Stomach (tissue), 8 donors: ENCODE measurements at regions not wholly inside any gene's neighbourhood (a gene's known extent, or its start where the extent isn't known, plus 50 kb on each side); places are given as distances from the start of the nearest gene placed in this dataset.

ENCODE experiments used
- DNase-seq, 2 donors: peaks; one replicate each; pipeline versions ENCODE4 v3.0.0 to v3.0.0-alpha.2; 2013 to 2019
- H3K27ac ChIP-seq, 5 donors: fragments of 200-600 bp in 4 of 5; sonication (generic) in 4 of 5; one replicate each; pipeline ENCODE4 v1.5.1; 2013 to 2019; ENCODE audit warnings: mild to moderate bottlenecking in 1 of 5, moderate library complexity in 1 of 5
- H3K27me3 ChIP-seq, 3 donors: fragments of 200-600 bp; sonication (generic); one replicate each; pipeline ENCODE4 v1.5.1; 2017 to 2019; ENCODE audit warnings: mixed run types in 1 of 3
- H3K36me3 ChIP-seq, 4 donors: fragments of 200-600 bp; sonication (generic); 1 replicate in 3 of 4; 2 replicates in 1 of 4; pipeline ENCODE4 v1.5.1; 2016 to 2019
- H3K4me1 ChIP-seq, 4 donors: fragments of 200-600 bp; sonication (generic); one replicate each; pipeline ENCODE4 v1.5.1; 2016 to 2019
- H3K4me3 ChIP-seq, 4 donors: fragments of 200-600 bp; sonication (generic) in 3 of 4; one replicate each; pipeline ENCODE4 v1.5.1; 2016 to 2019; ENCODE audit warnings: mild to moderate bottlenecking in 1 of 4
- H3K9me3 ChIP-seq, 4 donors: fragments of 200-600 bp; sonication (generic); one replicate each; pipeline ENCODE4 v1.5.1; 2016 to 2019
- EP300 ChIP-seq: sonication (generic); formaldehyde crosslinking; IDR thresholded peaks from one replicate; pipeline ENCODE4 v1.6.1; 2017; ENCODE audit warnings: antibody characterized with exemption
- POLR2A ChIP-seq, 4 donors: fragments of 450-650 bp; IDR thresholded peaks; one replicate each; pipeline ENCODE4 v1.6.1; 2016; ENCODE audit warnings: antibody characterized with exemption in 4 of 4, control low read depth in 2 of 4, mild to moderate bottlenecking in 1 of 4, moderate library complexity in 1 of 4
- POLR2AphosphoS5 ChIP-seq, 3 donors: sonication (generic); formaldehyde crosslinking; IDR thresholded peaks; one replicate each; pipeline ENCODE4 v1.6.1; 2016; ENCODE audit warnings: antibody characterized with exemption in 3 of 3
- WGBS, 5 donors: extraction: QIAGEN DNeasy Blood & Tissue Kit in 3 of 5; methylation state at CpG; one replicate each; pipeline versions ENCODE4 v1.1.5 to v1.1.7; 2013 to 2018; 5-methylcytosine and 5-hydroxymethylcytosine counted together
- intact Hi-C: fragments of 100-400 bp; cut with DNase I; formaldehyde crosslinking; loops from one replicate; pipeline ENCODE4 v1.15.1; 2023; ENCODE audit warnings: low total_unique reads
- TF ChIP-seq, protein P1 (sequence below), 7 experiments: fragments of 450-650 bp in 4 of 7; fragments of 200-600 bp in 3 of 7; sonication (generic) in 3 of 7; IDR thresholded peaks; one replicate each; pipeline ENCODE4 v1.5.1; 2016 to 2019; ENCODE audit warnings: antibody characterized with exemption in 7 of 7, control low read depth in 2 of 7, mild to moderate bottlenecking in 1 of 7
- donor health status: healthy with polysubstance abuse.
- donor health status: Bipolar disorder and iron deficiency.
- donor health status: healthy.

DNA sequence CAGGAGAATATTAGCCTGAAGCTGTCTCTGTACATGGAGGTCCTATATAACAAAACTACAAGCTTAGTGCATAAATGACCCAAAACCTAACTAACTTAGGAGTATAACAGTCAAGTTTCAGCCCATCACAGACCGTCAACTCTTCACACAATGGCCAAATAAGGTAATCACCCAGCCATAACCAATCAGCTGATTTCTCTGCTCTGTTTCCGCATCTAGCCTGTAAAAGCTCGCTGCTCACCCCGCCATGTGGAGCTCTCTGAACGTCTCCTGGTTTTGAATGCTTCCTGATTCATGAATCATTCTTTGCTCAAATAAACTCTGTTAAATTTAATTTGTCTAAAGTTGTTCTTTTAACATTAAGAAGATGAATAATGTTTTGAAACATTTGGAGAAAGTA, 593.6 kb downstream of the TMX3 start:
- H3K4me1 ChIP-seq, result no peaks in the 10 kb centered on the region
- H3K9me3 ChIP-seq, result no peaks in the 10 kb centered on the region
- no peaks in the 10 kb centered on the region for H3K27me3 ChIP-seq
- no peak overlapping the region for H3K27ac ChIP-seq
- DNase-seq, result no peak
- WGBS, 5 donors, result 77 to 81% (median 79%) methylated on average over 5 of the region's 5 CpGs
- no peak overlapping the region for H3K4me3 ChIP-seq
- no peak for TF ChIP-seq EP300
- TF ChIP-seq POLR2A (IDR thresholded peaks at IDR 0.05), result no peak
- intact Hi-C loops, result no loop called here
- H3K36me3 ChIP-seq, result no peaks in the 10 kb centered on the region

DNA sequence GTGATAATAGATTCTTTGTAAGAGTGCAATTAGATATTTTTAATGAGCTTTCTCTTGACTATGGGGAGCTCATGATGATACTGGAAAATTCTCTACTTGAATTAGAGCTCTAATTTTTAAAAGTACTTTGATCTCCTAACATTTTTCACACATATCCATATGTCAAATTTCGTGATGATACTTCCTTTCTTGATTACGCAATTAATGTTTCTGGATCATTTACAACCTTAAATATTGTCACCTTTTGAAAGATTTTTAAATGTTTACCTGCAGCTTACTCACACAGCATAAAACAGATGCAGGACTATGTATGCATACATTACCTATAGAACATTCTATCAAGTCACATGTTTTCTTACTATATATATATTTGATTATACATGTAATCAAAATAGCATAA, 598.5 kb upstream of the DSEL start:
- DNase-seq, result no peak
- intact Hi-C loops, result no loop called here
- no peaks in the 10 kb centered on the region for H3K36me3 ChIP-seq
- TF ChIP-seq POLR2A (IDR thresholded peaks at IDR 0.05) (no peak), EP300 (no peak), POLR2AphosphoS5 (IDR thresholded peaks at IDR 0.05) (no peak)
- no peaks in the 10 kb centered on the region for H3K9me3 ChIP-seq
- H3K4me1 ChIP-seq, result no peaks in the 10 kb centered on the region
- 81 to 90% (median 86%) methylated on average over 2 of the region's 2 CpGs for WGBS, 5 donors
- H3K27ac ChIP-seq, result no peak overlapping the region
- H3K27me3 ChIP-seq, result no peaks in the 10 kb centered on the region
- no peak overlapping the region for H3K4me3 ChIP-seq

DNA sequence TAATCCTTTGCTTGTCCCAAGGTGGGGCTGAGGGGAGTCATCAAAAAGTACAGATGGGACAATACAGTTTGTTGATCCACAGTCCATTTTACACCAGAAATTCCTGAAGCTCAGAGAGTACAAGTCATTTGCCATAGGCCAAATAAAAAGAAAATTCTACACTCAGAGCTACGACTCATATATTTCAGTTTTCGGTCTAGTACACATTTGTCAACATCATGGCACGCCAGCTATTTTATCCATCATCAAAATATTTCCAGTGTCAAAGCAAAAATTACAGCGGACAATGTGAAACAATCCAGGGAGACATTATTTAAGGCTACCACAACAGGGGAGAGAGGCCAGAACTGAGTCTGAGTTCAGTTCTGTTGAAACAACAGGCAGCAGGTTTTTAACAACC, 587.5 kb upstream of the DSEL start:
- Histone ChIP-seq H3K27ac (no peak overlapping the region), H3K4me1 (no peaks in the 10 kb centered on the region), H3K9me3 (no peaks in the 10 kb centered on the region), H3K36me3 (no peaks in the 10 kb centered on the region), H3K4me3 (no peak overlapping the region), H3K27me3 (no peaks in the 10 kb centered on the region)
- no peak for DNase-seq
- TF ChIP-seq EP300 (no peak), POLR2A (IDR thresholded peaks at IDR 0.05) (no peak), POLR2AphosphoS5 (IDR thresholded peaks at IDR 0.05) (no peak)
- TF ChIP-seq, protein P1, sequence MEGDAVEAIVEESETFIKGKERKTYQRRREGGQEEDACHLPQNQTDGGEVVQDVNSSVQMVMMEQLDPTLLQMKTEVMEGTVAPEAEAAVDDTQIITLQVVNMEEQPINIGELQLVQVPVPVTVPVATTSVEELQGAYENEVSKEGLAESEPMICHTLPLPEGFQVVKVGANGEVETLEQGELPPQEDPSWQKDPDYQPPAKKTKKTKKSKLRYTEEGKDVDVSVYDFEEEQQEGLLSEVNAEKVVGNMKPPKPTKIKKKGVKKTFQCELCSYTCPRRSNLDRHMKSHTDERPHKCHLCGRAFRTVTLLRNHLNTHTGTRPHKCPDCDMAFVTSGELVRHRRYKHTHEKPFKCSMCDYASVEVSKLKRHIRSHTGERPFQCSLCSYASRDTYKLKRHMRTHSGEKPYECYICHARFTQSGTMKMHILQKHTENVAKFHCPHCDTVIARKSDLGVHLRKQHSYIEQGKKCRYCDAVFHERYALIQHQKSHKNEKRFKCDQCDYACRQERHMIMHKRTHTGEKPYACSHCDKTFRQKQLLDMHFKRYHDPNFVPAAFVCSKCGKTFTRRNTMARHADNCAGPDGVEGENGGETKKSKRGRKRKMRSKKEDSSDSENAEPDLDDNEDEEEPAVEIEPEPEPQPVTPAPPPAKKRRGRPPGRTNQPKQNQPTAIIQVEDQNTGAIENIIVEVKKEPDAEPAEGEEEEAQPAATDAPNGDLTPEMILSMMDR (IDR thresholded peaks at IDR 0.05), result no peak
- intact Hi-C loops, result no loop called here
- WGBS, 5 donors, result 81 to 95% (median 89%) methylated on average over 4 of the region's 4 CpGs

DNA sequence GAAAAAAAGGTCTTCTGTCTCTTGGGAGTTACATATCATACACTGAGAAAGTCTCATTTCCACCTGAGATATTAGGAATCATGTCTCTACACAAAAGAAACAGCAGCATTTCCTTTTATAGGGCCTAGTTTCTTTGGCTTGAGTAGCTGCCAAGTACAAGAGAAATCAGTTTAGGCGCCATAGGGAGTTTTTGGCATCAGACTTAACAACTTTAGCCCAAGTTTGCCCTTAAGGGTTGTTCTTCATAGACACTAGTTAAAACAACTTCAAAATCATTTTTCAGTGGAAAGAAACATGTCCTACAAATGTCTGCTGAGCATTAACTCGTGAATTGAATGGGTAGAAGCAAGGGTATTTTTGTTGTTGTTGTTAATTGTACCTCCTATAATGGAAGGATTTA, 587.0 kb upstream of the DSEL start:
- TF ChIP-seq POLR2AphosphoS5 (IDR thresholded peaks at IDR 0.05) (no peak), EP300 (no peak), POLR2A (IDR thresholded peaks at IDR 0.05) (no peak)
- TF ChIP-seq, protein P1 (IDR thresholded peaks at IDR 0.05), result no peak
- Histone ChIP-seq H3K27me3 (no peaks in the 10 kb centered on the region), H3K4me3 (no peak overlapping the region), H3K9me3 (no peaks in the 10 kb centered on the region), H3K4me1 (no peaks in the 10 kb centered on the region), H3K27ac (no peak overlapping the region), H3K36me3 (no peaks in the 10 kb centered on the region)
- intact Hi-C loops, result no loop called here
- DNase-seq, result no peak
- 44 to 63% (median 51%) methylated on average over 2 of the region's 2 CpGs for WGBS, 5 donors

DNA sequence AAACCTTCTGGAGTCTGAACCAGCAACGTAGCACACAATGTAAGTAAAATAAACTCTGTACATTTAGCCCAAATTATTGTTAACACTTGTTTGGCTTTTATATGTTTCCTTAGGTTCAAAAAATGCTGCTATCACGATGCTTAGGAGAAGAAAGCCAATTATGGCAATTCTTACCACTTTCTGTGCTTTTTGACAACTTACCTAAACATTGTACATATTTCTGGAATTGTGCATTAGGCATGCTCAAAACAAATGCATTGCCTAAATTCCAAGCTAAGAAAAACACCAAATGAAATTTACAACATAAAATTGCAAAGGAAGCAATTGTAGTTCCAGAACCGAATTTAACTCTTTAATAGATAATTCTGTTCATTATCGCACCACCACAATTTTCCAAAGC, 585.6 kb upstream of the DSEL start:
- Histone ChIP-seq H3K27ac (no peak overlapping the region), H3K9me3 (no peaks in the 10 kb centered on the region), H3K4me3 (no peak overlapping the region), H3K4me1 (no peaks in the 10 kb centered on the region), H3K36me3 (no peaks in the 10 kb centered on the region), H3K27me3 (no peaks in the 10 kb centered on the region)
- TF ChIP-seq EP300 (no peak), POLR2A (IDR thresholded peaks at IDR 0.05) (no peak), POLR2AphosphoS5 (IDR thresholded peaks at IDR 0.05) (no peak)
- TF ChIP-seq, protein P1 (IDR thresholded peaks at IDR 0.05), result no peak
- DNase-seq, result no peak
- intact Hi-C loops, result no loop called here
- 53 to 65% (median 61%) methylated on average over 4 of the region's 4 CpGs for WGBS, 5 donors
